ENCODE measurements at regions not wholly inside any gene's neighbourhood (a gene's known extent, or its start where the extent isn't known, plus 50 kb on each side); places are given as distances from the start of the nearest gene placed in this dataset.

GRCh38 chr5:8843771-8844170, 702.1 kb downstream of the SEMA5A start:
- no peaks in the 10 kb centered on the region for H3K36me3 ChIP-seq (ENCODE audit: control insufficient read depth in 2 of 2, insufficient read depth in 2 of 2, low read length in 1 of 2)
- 48 to 53% methylated on average over 7 of the region's 7 CpGs for WGBS, 2 donors
- no peaks in the 10 kb centered on the region for H3K4me1 ChIP-seq (ENCODE audit: control insufficient read depth in 2 of 2, insufficient read depth in 2 of 2, low read length in 1 of 2)
- no peaks in the 10 kb centered on the region for H3K27me3 ChIP-seq (ENCODE audit: control insufficient read depth in 1 of 2, insufficient read depth in 2 of 2, low read length in 2 of 2)
- H3K9me3 ChIP-seq (ENCODE audit: control insufficient read depth in 2 of 2, insufficient read depth in 1 of 2, low read depth in 1 of 2, low read length in 1 of 2) = peaks cover 2 to 5% of the 10 kb centered on the region in 2 donors
- H3K27ac ChIP-seq (ENCODE audit: low read depth in 2 of 2, low read length in 1 of 2) = no peak overlapping the region
- no peak overlapping the region for H3K4me3 ChIP-seq (ENCODE audit: low read depth in 1 of 2, low read length in 2 of 2)

- Histone ChIP-seq H3K36me3 (ENCODE audit: control insufficient read depth in 2 of 2, insufficient read depth in 2 of 2, low read length in 1 of 2) (no peaks in the 10 kb centered on the region), H3K27ac (ENCODE audit: low read depth in 2 of 2, low read length in 1 of 2) (no peak overlapping the region), H3K4me1 (ENCODE audit: control insufficient read depth in 2 of 2, insufficient read depth in 2 of 2, low read length in 1 of 2) (no peaks in the 10 kb centered on the region), H3K9me3 (ENCODE audit: control insufficient read depth in 2 of 2, insufficient read depth in 1 of 2, low read depth in 1 of 2, low read length in 1 of 2) (peaks cover 2 to 5% of the 10 kb centered on the region in 2 donors), H3K27me3 (ENCODE audit: control insufficient read depth in 1 of 2, insufficient read depth in 2 of 2, low read length in 2 of 2) (no peaks in the 10 kb centered on the region), H3K4me3 (ENCODE audit: low read depth in 1 of 2, low read length in 2 of 2) (no peak overlapping the region)
- WGBS, 2 donors = 32 to 33% methylated on average over 5 of the region's 5 CpGs
Measured at GRCh38 chr5:8844206-8844605, 701.7 kb downstream of the SEMA5A start.

GRCh38 chr5:8844847-8845246, 701.0 kb downstream of the SEMA5A start:
- no peaks in the 10 kb centered on the region for H3K27me3 ChIP-seq (ENCODE audit: control insufficient read depth in 1 of 2, insufficient read depth in 2 of 2, low read length in 2 of 2)
- no peaks in the 10 kb centered on the region for H3K4me1 ChIP-seq (ENCODE audit: control insufficient read depth in 2 of 2, insufficient read depth in 2 of 2, low read length in 1 of 2)
- no peak overlapping the region for H3K4me3 ChIP-seq (ENCODE audit: low read depth in 1 of 2, low read length in 2 of 2)
- H3K27ac ChIP-seq (ENCODE audit: low read depth in 2 of 2, low read length in 1 of 2) = peak overlapping the region in 1 of 2 donors; percentile 55
- WGBS, 2 donors = 66 to 71% methylated on average over 6 of the region's 6 CpGs
- H3K9me3 ChIP-seq (ENCODE audit: control insufficient read depth in 2 of 2, insufficient read depth in 1 of 2, low read depth in 1 of 2, low read length in 1 of 2) = peaks cover 2 to 5% of the 10 kb centered on the region in 2 donors
- H3K36me3 ChIP-seq (ENCODE audit: control insufficient read depth in 2 of 2, insufficient read depth in 2 of 2, low read length in 1 of 2) = no peaks in the 10 kb centered on the region

- no peaks in the 10 kb centered on the region for H3K27me3 ChIP-seq (ENCODE audit: control insufficient read depth in 1 of 2, insufficient read depth in 2 of 2, low read length in 2 of 2)
- H3K27ac ChIP-seq (ENCODE audit: low read depth in 2 of 2, low read length in 1 of 2) = no peak overlapping the region
- H3K4me1 ChIP-seq (ENCODE audit: control insufficient read depth in 2 of 2, insufficient read depth in 2 of 2, low read length in 1 of 2) = no peaks in the 10 kb centered on the region
- H3K4me3 ChIP-seq (ENCODE audit: low read depth in 1 of 2, low read length in 2 of 2) = no peak overlapping the region
- 75 to 77% methylated on average over 5 of the region's 5 CpGs for WGBS, 2 donors
- H3K9me3 ChIP-seq (ENCODE audit: control insufficient read depth in 2 of 2, insufficient read depth in 1 of 2, low read depth in 1 of 2, low read length in 1 of 2) = peaks cover 2% of the 10 kb centered on the region in 2 donors
- H3K36me3 ChIP-seq (ENCODE audit: control insufficient read depth in 2 of 2, insufficient read depth in 2 of 2, low read length in 1 of 2) = no peaks in the 10 kb centered on the region
Measured at GRCh38 chr5:8845296-8845695, 700.6 kb downstream of the SEMA5A start.

GRCh38 chr5:8848366-8848765, 697.5 kb downstream of the SEMA5A start:
- H3K36me3 ChIP-seq (ENCODE audit: control insufficient read depth in 2 of 2, insufficient read depth in 2 of 2, low read length in 1 of 2) = no peaks in the 10 kb centered on the region
- H3K4me3 ChIP-seq (ENCODE audit: low read depth in 1 of 2, low read length in 2 of 2) = no peak overlapping the region
- H3K9me3 ChIP-seq (ENCODE audit: control insufficient read depth in 2 of 2, insufficient read depth in 1 of 2, low read depth in 1 of 2, low read length in 1 of 2) = no peaks in the 10 kb centered on the region
- WGBS, 2 donors = 81 to 88% methylated on average over 7 of the region's 7 CpGs
- no peaks in the 10 kb centered on the region for H3K4me1 ChIP-seq (ENCODE audit: control insufficient read depth in 2 of 2, insufficient read depth in 2 of 2, low read length in 1 of 2)
- H3K27ac ChIP-seq (ENCODE audit: low read depth in 2 of 2, low read length in 1 of 2) = no peak overlapping the region
- H3K27me3 ChIP-seq (ENCODE audit: control insufficient read depth in 1 of 2, insufficient read depth in 2 of 2, low read length in 2 of 2) = no peaks in the 10 kb centered on the region

- no peaks in the 10 kb centered on the region for H3K36me3 ChIP-seq (ENCODE audit: control insufficient read depth in 2 of 2, insufficient read depth in 2 of 2, low read length in 1 of 2)
- no peak overlapping the region for H3K4me3 ChIP-seq (ENCODE audit: low read depth in 1 of 2, low read length in 2 of 2)
- WGBS, 2 donors = 70 to 72% methylated on average over 3 of the region's 3 CpGs
- H3K27me3 ChIP-seq (ENCODE audit: control insufficient read depth in 1 of 2, insufficient read depth in 2 of 2, low read length in 2 of 2) = no peaks in the 10 kb centered on the region
- no peak overlapping the region for H3K27ac ChIP-seq (ENCODE audit: low read depth in 2 of 2, low read length in 1 of 2)
- H3K9me3 ChIP-seq (ENCODE audit: control insufficient read depth in 2 of 2, insufficient read depth in 1 of 2, low read depth in 1 of 2, low read length in 1 of 2) = no peaks in the 10 kb centered on the region
- no peaks in the 10 kb centered on the region for H3K4me1 ChIP-seq (ENCODE audit: control insufficient read depth in 2 of 2, insufficient read depth in 2 of 2, low read length in 1 of 2)
Measured at GRCh38 chr5:8848997-8849594, 696.8 kb downstream of the SEMA5A start.

GRCh38 chr5:8851101-8851500, 694.8 kb downstream of the SEMA5A start:
- WGBS, 2 donors = 91 to 92% methylated on average over 2 of the region's 2 CpGs
- Histone ChIP-seq H3K36me3 (ENCODE audit: control insufficient read depth in 2 of 2, insufficient read depth in 2 of 2, low read length in 1 of 2) (no peaks in the 10 kb centered on the region), H3K4me1 (ENCODE audit: control insufficient read depth in 2 of 2, insufficient read depth in 2 of 2, low read length in 1 of 2) (no peaks in the 10 kb centered on the region), H3K4me3 (ENCODE audit: low read depth in 1 of 2, low read length in 2 of 2) (no peak overlapping the region), H3K27me3 (ENCODE audit: control insufficient read depth in 1 of 2, insufficient read depth in 2 of 2, low read length in 2 of 2) (no peaks in the 10 kb centered on the region), H3K9me3 (ENCODE audit: control insufficient read depth in 2 of 2, insufficient read depth in 1 of 2, low read depth in 1 of 2, low read length in 1 of 2) (no peaks in the 10 kb centered on the region), H3K27ac (ENCODE audit: low read depth in 2 of 2, low read length in 1 of 2) (no peak overlapping the region)

- 42 to 44% methylated on average over 2 of the region's 2 CpGs for WGBS, 2 donors
- no peaks in the 10 kb centered on the region for H3K36me3 ChIP-seq (ENCODE audit: control insufficient read depth in 2 of 2, insufficient read depth in 2 of 2, low read length in 1 of 2)
- H3K4me1 ChIP-seq (ENCODE audit: control insufficient read depth in 2 of 2, insufficient read depth in 2 of 2, low read length in 1 of 2) = no peaks in the 10 kb centered on the region
- no peak overlapping the region for H3K27ac ChIP-seq (ENCODE audit: low read depth in 2 of 2, low read length in 1 of 2)
- no peaks in the 10 kb centered on the region for H3K27me3 ChIP-seq (ENCODE audit: control insufficient read depth in 1 of 2, insufficient read depth in 2 of 2, low read length in 2 of 2)
- no peaks in the 10 kb centered on the region for H3K9me3 ChIP-seq (ENCODE audit: control insufficient read depth in 2 of 2, insufficient read depth in 1 of 2, low read depth in 1 of 2, low read length in 1 of 2)
- no peak overlapping the region for H3K4me3 ChIP-seq (ENCODE audit: low read depth in 1 of 2, low read length in 2 of 2)
Measured at GRCh38 chr5:8857051-8857450, 688.8 kb downstream of the SEMA5A start.

- Histone ChIP-seq H3K27me3 (ENCODE audit: control insufficient read depth in 1 of 2, insufficient read depth in 2 of 2, low read length in 2 of 2) (no peaks in the 10 kb centered on the region), H3K4me1 (ENCODE audit: control insufficient read depth in 2 of 2, insufficient read depth in 2 of 2, low read length in 1 of 2) (no peaks in the 10 kb centered on the region), H3K9me3 (ENCODE audit: control insufficient read depth in 2 of 2, insufficient read depth in 1 of 2, low read depth in 1 of 2, low read length in 1 of 2) (no peaks in the 10 kb centered on the region), H3K4me3 (ENCODE audit: low read depth in 1 of 2, low read length in 2 of 2) (no peak overlapping the region), H3K36me3 (ENCODE audit: control insufficient read depth in 2 of 2, insufficient read depth in 2 of 2, low read length in 1 of 2) (no peaks in the 10 kb centered on the region), H3K27ac (ENCODE audit: low read depth in 2 of 2, low read length in 1 of 2) (no peak overlapping the region)
- WGBS, 2 donors = 63 to 67% methylated on average over 5 of the region's 5 CpGs
Measured at GRCh38 chr5:8861764-8862163, 684.1 kb downstream of the SEMA5A start.

GRCh38 chr5:8864053-8864452, 681.8 kb downstream of the SEMA5A start:
- 46 to 56% methylated on average over 4 of the region's 4 CpGs for WGBS, 2 donors
- H3K4me3 ChIP-seq (ENCODE audit: low read depth in 1 of 2, low read length in 2 of 2) = no peak overlapping the region
- no peaks in the 10 kb centered on the region for H3K27me3 ChIP-seq (ENCODE audit: control insufficient read depth in 1 of 2, insufficient read depth in 2 of 2, low read length in 2 of 2)
- H3K36me3 ChIP-seq (ENCODE audit: control insufficient read depth in 2 of 2, insufficient read depth in 2 of 2, low read length in 1 of 2) = no peaks in the 10 kb centered on the region
- no peak overlapping the region for H3K27ac ChIP-seq (ENCODE audit: low read depth in 2 of 2, low read length in 1 of 2)
- no peaks in the 10 kb centered on the region for H3K4me1 ChIP-seq (ENCODE audit: control insufficient read depth in 2 of 2, insufficient read depth in 2 of 2, low read length in 1 of 2)
- no peaks in the 10 kb centered on the region for H3K9me3 ChIP-seq (ENCODE audit: control insufficient read depth in 2 of 2, insufficient read depth in 1 of 2, low read depth in 1 of 2, low read length in 1 of 2)
